Stimulated activated CD8-positive, alpha-beta memory T cell treated with anti-CD3 and anti-CD28 coated beads, Interleukin-2, amount 100 ng/mL, for 48 hours (primary cell): ENCODE measurements at regions not wholly inside any gene's neighbourhood (a gene's known extent, or its start where the extent isn't known, plus 50 kb on each side); places are given as distances from the start of the nearest gene placed in this dataset.
"Not testable (repeated sequence)": the region's sequence is repeated elsewhere in the genome, so short reads cannot be mapped to it uniquely, and the experiment has no call there.

ENCODE experiments used
- DNase-seq, 2 donors: peaks; one replicate each; pipeline ENCODE4 v3.0.0-alpha.2; 2020; ENCODE audit warnings: low read depth in 2 of 2

DNA sequence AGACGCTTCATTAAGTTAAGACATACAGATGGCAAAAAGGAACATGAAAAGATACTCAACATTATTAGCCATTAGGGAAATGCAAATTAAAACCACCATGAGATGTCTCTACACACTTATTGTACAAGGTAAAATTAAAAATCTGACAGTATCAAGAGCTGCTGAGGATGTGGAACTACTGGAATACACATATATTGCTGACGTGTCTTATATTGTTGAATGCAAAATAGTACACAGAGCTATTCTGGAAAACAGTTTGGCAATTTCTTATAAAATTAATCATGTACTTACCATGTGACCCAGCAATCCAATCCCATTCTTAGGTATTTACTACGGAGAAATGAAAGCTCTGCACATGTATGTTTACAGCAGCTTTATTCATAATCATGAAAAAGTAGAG lies 742.5 kb downstream of the TBC1D22A start:
- no peak for DNase-seq

DNA sequence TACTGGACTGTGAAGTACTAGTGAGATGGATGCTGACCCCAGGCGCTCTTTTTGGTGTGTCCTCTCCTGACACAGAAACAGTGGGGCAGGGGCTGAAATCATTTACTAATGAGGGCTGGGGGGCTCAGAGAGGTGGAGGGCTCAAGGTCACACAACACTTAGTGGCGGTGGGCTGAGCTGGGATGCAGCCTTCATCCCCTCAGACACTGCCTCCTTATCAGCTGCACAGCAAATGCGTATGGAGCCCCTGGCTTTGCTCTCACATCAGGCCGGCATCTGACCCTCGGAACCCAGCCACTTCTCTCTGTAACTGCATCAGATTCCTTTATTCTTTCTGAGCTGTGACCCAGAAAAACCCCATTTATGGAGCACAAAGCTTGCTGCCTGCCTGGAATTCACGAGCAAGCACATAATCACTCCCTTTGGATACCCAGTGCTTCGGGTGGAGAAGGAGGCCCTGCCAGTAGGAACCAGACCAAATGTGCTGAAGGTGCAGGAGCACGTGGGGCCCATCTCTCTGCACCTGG lies 736.6 kb downstream of the TBC1D22A start:
- no peak for DNase-seq

DNA sequence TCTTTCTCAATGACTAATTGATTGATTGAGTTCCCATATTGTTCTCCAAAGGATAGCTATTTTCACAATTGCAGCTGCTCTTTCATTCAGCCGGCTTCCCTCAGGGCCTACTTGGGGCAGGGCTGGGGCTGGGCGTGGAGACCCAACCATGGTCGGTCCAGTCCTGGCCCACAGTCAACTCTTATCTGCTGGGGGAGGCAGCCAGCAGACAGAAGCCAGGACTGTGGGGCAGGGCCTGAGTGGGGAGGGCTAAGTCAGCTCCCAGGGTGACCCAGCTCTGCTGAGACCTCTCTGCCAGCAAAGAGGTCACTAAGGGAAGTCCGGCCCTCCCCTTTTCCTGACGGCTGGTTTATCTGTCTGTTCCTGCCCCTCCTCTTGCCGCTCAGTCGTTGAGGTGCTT lies 735.2 kb downstream of the TBC1D22A start:
- no peak for DNase-seq

DNA sequence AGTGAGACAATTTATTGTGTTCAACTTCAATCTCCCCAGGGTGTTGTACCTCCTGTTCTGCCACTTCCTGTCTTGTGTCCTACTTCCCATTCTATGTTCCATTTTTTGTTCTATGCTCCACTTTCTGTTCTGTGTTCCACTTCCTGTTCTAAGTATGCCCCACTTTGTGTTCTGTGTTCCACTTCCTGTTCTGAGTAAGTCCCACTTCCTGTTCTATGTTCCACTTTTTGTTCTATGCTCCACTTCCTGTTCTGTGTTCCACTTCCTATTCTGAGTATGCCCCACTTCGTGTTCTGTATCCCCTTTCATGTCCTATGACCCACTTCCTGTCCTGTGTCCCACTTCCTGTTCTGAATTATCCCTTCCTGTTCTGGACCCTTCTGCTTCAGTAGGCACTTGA lies 732.7 kb downstream of the TBC1D22A start:
- no peak for DNase-seq

DNA sequence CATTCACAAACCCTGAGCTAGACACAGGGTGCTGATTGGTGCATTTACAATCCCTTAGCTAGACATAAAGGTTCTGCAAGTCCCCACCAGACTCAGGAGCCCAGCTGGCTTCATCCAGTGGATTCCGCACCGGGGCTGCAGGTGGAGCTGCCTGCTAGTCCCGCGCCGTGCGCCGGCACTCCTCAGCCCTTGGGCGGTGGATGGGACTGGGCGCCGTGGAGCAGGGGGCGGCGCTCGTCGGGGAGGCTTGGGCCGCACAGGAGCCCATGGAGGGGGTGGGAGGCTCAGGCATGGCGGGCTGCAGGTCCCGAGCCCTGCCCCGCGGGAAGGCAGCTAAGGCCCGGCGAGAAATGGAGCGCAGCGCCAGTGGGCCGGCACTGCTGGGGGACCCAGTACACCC lies 725.7 kb downstream of the TBC1D22A start:
- DNase-seq = not testable (repeated sequence)

DNA sequence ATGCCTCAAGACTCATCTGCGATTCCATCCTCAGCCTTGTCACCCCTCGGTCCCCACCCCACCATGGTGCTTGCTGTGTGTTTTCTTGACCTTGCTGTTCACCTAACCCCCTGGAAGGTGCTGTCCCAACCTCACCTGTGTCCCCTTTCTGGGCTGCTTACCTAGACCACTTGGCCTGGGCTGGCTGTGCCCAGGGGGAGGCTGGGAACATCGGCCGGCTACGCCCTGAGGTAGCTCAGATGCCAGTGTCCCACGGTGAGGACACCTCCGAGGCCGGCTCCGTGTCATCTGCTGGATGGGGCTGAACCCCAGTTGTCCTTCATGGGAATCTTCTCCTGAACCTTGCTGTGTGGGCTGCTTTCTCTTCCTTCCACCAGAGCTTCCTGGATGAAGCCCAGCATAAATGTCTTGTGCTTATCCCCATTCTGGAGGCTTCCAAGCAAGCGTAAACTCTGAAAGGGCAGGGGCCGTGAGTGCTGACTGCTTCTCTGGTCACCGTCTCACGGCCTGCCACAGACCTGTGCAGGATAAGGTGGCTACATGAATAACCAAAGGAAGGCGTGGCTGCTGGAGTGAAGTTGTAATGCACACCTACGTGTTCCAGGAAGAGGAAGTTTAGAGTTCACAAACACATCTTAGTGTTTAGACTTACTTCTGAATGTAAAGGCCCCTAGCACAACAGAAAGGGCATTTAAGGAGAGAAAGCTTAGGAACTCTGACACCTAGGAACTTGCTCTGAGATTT lies 724.3 kb downstream of the TBC1D22A start:
- no peak for DNase-seq

DNA sequence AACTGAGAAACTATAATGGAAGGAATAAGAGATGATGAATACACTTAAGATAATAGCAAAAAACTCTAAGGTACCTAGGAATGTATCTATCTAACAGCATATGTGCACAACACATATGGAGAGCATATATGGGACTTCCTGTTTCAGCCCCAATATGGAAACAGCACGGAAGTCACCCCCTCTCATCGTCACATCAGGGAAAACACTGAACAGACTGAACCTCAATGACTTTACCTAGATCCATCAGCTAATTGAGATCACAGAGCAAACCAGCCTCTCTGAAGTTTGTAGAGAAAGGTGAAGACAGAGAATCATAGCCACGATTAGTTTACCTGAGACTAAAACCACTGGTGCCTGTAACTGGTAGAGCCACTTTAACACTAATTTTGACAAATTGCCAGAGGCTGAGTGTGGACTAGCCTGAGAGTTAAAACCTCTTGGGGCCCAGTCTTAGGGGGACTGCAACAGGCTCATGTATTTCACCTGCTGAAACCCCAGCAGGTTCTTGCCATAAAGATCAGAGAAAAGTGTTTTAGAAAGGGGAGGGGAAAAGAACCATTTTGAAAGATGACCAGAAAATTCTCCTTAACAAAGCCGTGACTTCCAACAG lies 722.6 kb downstream of the TBC1D22A start:
- DNase-seq = no peak

DNA sequence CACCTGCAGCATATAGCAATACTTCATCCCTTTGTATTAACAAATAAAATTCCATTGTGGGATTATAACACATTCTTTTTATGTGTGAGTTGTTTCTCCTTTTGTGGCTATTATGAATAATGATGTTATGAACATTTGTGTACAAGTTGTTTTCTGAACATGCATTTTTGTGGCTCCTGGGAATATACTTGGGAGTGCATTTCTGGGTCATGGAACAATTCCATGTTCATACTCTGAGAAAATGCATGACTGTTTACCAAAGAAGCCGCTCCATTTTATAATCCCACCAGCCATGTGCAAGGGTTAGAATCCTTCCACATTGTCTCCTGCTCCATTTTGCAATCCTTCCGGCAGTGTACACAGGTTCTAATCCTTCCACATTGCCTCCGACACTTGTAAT lies 713.8 kb downstream of the TBC1D22A start:
- DNase-seq = no peak

DNA sequence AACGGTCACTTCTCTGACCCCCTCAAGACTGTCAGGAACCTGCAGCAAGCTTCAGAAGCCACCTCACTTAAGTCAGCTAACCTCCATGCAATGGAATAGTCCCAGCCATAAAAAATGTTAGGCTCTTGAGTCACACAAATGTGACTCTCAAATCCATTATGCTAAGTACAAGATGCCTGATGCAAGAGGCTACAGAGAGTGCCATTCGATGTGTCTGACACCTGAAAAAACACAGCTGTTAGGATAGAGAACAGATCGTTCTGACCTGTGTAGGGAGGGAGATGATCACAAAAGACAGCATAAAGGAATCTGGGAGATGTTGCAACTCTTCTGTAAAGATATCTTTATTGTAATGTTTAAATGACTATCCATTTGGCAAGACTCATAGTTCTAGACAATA lies 712.4 kb downstream of the TBC1D22A start:
- DNase-seq = no peak

DNA sequence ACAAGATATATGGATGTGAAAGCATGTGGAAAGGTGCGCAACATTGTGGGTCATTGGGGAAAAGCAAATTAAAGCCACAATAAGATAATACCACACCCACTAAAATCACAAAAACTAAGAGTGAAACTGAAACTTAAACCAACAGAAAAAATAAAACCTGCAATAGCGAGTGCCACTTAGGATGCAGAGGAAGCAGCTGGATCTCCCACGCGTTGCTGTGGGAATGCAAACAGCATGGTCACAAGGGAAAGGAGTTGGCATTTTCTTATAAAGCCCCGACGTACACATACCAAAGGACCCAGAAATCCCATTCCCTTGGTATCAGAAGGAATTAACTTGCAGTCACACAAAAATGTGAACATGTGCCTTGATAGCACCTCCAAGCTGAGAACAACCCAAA lies 712.0 kb downstream of the TBC1D22A start:
- no peak for DNase-seq

DNA sequence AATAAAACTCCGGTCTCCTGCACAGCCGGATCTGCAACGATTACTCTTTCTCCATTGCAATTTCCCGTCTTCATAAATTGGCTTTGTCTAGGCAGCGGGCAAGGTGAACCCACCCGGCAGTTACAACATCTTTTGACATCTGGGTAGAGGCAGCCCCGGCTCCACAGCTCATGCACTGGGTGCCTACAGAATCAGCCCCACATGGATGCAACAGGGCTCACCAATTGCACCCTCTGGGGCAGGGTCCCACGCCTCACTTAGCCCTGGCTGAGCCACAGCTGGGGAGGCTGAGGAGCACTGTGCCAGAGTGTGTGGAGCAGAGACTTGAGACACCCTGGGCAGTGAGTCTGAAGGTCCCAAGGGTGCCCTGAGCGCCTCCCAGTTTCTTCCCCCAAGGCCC lies 710.2 kb downstream of the TBC1D22A start:
- DNase-seq = no peak

DNA sequence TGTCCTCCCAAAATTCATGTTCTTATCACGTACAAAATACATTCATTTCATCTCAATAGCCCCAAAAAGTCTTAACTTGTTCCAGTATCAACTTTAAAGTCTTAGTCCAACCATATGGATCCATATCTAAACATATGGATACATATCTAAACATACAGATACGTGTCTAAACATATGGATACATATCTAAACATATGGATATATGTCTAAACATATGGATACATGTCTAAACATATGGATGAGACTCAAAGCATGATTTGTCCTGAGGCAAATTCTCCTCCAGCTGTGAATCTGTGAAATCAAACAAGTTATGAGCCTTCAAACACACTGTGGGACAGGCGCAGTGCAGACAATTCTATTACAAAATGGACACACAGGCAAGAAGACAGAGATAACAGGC lies 709.0 kb downstream of the TBC1D22A start:
- no peak for DNase-seq

DNA sequence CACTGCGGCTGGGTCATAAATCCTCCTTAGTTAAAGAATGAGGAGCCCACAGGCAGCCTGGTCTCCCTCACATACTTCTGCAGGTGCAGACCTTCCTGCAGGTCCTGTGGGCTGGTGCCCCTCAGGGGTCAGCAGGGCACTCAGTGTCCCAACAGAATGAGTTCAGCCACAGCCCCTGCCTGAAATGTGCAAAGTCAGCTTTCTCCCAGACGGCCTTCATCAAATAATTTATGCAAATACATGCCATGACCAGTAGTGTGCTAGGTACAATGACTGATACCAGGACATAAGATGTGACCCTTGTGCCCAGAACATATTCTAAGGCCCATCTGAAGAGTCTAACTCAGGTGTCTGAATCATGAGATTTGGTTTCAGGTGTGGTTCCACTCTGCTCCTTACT lies 703.4 kb downstream of the TBC1D22A start:
- DNase-seq = no peak

DNA sequence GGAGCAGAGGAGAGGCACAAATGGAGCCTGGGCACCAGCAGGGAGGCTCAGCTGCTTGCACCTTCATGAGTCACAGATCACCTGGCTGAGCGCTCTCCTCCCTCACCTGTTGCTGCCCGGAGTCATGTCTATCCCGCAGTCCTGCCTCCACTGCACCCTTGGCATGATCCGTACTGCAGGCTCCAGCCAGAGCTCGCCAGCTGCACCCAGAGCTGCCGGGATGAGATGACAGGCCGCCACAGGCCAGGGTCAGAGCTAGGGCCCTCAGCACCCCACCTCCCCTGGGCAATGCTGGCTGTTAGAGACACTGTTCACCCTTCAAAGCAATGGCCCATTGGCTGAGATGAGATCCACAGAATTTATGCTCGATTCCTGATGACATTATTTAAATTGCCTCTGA lies 702.8 kb downstream of the TBC1D22A start:
- DNase-seq = no peak

DNA sequence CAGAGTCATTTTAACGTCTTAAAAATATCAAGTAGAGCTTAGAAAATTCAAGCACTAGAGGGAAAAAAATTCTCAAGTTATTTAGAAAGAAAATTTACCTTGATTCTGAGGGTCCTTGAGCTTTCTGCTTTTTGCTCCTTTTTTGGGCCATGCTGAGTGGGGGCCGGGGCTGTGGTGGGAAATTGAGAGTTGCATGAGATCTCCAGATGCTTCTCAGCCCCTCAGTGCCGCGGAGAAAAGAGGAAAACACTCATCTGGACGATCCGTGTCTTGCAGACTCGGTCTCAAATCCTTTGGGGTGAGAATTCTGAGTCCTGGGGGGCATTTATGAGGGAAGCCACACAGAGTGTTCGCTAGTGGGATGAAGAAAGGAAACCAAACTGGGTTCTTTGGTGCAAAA lies 700.8 kb downstream of the TBC1D22A start:
- DNase-seq = no peak

DNA sequence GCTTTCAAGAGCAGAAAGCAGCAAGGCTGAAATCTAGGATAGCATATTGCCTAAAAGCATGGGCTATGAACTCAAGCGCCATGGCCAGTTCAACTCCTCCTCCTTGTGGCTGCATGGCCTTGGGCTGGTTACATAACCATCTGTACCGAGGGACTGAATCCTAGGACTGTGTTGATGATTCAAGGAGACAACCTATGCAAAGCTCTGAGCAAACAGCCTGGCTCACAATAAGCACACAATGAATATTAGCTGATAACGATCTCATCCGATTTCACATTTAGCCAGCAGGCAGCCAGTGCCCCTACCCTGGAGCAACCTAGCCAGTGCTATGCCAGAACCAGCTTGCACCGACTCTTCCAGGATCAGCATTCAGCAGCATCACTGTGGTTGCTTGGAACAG lies 698.4 kb downstream of the TBC1D22A start:
- DNase-seq = no peak

DNA sequence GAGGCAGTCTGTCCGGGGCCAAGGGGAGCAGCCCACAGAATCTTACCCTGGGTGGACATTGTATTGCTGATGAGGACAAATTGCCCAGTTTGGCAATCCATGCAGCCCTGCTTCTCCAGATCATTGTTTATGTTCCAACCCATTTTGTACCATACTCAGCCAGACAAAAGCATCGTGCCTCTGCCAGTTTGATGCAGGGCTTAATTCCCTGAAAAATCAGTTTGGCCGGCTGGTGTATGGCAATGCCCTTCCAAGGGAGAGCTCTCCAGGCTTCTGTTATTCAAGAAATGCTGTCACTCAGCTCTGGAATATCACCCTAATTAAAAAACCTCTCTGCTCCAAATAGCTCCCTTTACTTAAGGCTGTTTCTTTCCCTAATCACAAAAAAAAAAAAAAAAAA lies 697.7 kb downstream of the TBC1D22A start:
- no peak for DNase-seq

DNA sequence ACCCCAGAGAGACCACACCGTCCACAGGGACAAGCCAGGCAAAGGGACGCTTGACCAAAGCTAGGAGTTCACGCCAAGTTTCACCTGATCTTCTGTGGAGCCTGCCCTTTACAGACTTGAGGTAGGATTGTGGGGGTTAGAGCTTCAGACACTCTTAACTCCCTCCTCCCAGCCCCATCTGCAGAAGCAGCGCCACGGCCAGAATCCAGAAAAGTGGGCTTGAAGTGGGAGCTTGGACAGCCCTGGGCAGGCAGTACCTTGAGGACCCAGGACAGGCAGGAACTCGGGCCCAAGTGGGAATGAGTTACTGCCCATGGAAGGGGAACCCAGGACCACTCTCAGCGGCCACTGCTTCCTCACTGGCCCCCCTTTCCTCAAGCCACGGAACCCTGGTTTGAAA lies 695.9 kb downstream of the TBC1D22A start:
- DNase-seq = no peak

DNA sequence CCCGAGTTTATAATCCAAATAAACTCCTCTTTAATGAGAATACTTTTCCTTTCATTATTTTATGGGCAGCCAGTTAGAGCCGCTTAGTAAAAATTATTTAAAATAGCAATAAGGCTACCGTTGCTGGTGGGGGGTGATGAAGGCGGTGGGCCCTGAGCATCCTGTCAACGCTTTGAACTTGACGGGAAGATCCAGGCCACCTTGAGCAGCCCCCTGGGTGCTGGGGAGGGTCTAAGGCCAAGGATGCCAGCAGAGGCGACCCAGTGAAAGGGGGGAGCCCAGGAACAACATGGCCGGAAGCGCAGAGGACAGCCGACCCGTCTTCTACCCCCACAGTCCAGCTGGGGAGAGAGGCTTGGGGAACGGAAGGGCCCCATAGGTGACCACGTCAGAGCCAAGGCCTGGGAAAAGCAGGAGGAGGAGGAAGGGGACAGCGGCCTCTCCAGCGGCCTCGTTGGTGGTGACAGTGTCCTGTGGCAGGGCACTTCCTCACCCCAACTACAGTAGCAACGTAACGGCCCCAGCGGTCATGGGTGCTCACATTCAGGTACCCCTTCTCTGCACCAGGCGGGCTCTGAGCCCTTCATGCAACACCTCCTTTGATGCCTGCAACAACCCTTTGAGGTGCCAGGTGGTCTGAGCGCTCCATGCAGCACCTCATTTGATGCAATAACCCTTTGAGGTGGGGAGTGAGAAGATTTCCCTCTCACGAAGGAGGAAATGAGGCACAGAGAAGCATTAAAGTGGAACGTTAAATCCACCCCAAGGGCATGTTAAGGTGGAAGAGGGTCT lies 695.3 kb downstream of the TBC1D22A start:
- DNase-seq = no peak

DNA sequence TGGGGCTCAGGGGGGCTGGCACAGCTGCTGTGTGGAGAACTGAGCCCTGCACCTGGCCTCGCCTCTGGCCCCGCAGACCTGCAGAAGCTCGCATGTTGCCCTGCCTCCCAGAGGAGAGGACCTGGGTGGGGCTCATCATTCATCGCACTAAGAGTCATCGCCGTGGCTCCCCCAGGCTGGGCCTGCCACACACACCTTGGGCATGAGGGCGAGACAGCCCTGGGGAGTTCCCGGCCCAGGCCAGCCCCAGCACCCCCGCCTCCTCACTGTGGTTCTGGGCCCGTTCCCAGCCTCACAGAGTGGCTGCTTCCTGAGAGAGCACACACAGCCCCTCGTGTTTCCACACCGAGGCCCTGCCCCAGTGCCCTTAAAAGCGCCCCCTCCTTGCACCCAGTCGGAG lies 694.6 kb downstream of the TBC1D22A start:
- DNase-seq = no peak

DNA sequence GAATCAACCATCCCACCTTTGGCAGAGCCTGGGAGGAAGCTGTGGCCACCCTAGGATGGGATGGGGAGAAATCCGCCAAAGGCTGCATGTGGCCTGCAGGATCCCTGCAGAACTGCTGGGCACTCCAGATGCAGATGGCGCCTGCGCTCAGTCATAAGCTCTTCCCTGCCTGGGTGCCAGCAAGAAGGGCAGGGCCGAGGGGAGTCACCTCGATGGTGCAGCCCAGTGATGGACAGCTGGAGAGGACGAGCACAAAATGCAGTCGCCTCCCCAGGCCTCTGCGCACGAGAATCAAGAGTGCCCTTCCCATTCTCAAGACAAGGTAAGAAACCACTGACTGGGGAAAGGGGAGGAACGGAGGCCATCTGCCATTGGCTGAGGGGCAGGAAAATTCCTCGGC lies 693.6 kb downstream of the TBC1D22A start:
- DNase-seq = no peak

DNA sequence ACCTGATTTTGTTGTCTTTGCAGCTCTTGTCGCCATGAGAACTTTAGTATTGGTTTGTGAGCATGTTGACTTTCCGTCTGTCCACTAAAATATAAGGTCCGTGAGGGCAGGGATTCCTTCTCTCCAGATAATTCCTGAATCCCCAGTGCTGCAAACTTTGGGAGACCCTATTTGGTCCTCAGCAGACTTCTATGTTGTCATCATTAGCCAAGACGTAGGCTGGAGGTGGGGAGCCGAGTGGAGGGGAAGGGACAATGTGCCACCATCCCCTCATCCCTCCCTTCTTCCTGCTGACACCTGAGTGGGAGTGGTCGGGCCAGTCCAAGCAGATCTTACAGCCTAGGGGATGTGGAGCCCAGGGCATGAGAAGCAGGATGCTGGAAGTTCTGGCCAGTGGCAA lies 690.6 kb downstream of the TBC1D22A start:
- no peak for DNase-seq

DNA sequence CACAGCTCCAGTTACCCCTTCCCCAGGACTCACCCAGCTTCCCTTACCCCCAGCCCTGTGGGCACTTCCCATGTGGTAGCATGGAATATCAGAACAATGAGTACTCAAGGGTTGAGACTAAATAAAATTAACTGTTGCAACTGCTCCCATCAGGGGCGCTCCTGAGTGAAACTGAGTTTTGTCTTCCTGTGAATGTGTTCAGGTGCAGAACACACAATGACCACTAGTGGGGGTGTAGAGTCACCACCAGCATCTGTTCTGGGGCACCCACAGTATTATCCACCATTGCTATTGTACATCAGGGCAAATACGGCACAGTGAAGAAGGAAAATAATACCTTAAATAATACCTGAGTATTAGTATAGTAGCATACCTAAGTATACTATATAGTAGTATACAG lies 689.7 kb downstream of the TBC1D22A start:
- no peak for DNase-seq
